Spinal cord (tissue), 9 donors: ENCODE measurements at regions not wholly inside any gene's neighbourhood (a gene's known extent, or its start where the extent isn't known, plus 50 kb on each side); places are given as distances from the start of the nearest gene placed in this dataset.
A peak's percentile ranks its signal among the peaks of the same experiment; 100 is the strongest.

ENCODE experiments used
- DNase-seq, 6 donors: peaks; one replicate each; pipeline versions ENCODE4 v3.0.0 to v3.0.0-alpha.2; 2013 to 2015; ENCODE audit warnings: low spot score in 6 of 6, low read depth in 4 of 6
- H3K27ac ChIP-seq: one replicate; pipeline ENCODE4 v1.5.1; 2013; ENCODE audit warnings: low read depth, low read length, control low read depth
- H3K27me3 ChIP-seq: one replicate; pipeline ENCODE4 v1.6.1; 2013; ENCODE audit warnings: low read length; ENCODE audit not compliant: control insufficient read depth, insufficient read depth
- H3K36me3 ChIP-seq: one replicate; pipeline ENCODE4 v1.6.1; 2013; ENCODE audit warnings: low read length; ENCODE audit not compliant: control insufficient read depth, insufficient read depth
- H3K4me1 ChIP-seq: one replicate; pipeline ENCODE4 v1.6.1; 2013; ENCODE audit warnings: low read length; ENCODE audit not compliant: control insufficient read depth, insufficient read depth
- H3K4me3 ChIP-seq: one replicate; pipeline ENCODE4 v1.5.1; 2013; ENCODE audit warnings: low read depth, low read length, control low read depth
- H3K9me3 ChIP-seq: one replicate; pipeline ENCODE4 v1.6.1; 2013; ENCODE audit warnings: low read length; ENCODE audit not compliant: control insufficient read depth, insufficient read depth
- WGBS: methylation state at CpG from one replicate; pipeline ENCODE4 v1.1.5; 2013; ENCODE audit warnings: missing lambda C conversion rate; ENCODE audit not compliant: insufficient coverage; 5-methylcytosine and 5-hydroxymethylcytosine counted together
- donor health status: healthy.

GRCh38 chr12:105547786-105548185, 217.3 kb downstream of the C12orf75 start:
- 100% methylated on average over 2 of the region's 3 CpGs for WGBS
- no peaks in the 10 kb centered on the region for H3K9me3 ChIP-seq
- no peak overlapping the region for H3K27ac ChIP-seq

GRCh38 chr12:105548626-105549025, 218.1 kb downstream of the C12orf75 start:
- Histone ChIP-seq H3K9me3 (no peaks in the 10 kb centered on the region), H3K27ac (no peak overlapping the region), H3K4me3 (no peak overlapping the region), H3K4me1 (no peaks in the 10 kb centered on the region), H3K36me3 (no peaks in the 10 kb centered on the region), H3K27me3 (no peaks in the 10 kb centered on the region)
- 91% methylated on average over 3 of the region's 3 CpGs for WGBS
- no peak for DNase-seq

More at GRCh38 chr12:105547786-105548185, 217.3 kb downstream of the C12orf75 start:
- Histone ChIP-seq H3K4me3 (no peak overlapping the region), H3K27me3 (no peaks in the 10 kb centered on the region), H3K4me1 (no peaks in the 10 kb centered on the region), H3K36me3 (no peaks in the 10 kb centered on the region)
- DNase-seq: no peak

DNA sequence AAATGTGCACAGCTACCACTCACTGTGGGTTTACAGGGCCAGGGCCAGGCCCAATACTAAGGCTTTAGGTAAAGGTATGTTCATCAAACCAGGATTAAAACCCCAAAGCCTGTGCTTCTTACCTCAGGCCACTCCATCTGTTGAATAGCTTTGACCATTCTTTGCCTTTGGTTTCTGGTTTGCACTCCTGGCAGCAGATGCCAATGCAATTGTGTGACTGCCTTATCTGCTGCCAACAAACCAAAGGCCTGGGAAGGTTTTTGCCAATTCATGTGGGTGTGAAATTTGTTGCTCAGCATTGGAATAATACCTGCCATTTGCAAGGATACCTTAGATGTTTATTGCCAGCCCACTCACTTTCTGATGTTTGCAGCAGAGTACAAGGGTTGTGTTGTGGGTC, 221.6 kb downstream of the C12orf75 start:
- no peak overlapping the region for H3K27ac ChIP-seq
- DNase-seq: peak in 2 of 6 donors; percentile 20 to 32
- H3K27me3 ChIP-seq: no peaks in the 10 kb centered on the region
- H3K9me3 ChIP-seq: no peaks in the 10 kb centered on the region
- no peaks in the 10 kb centered on the region for H3K36me3 ChIP-seq
- H3K4me1 ChIP-seq: peaks cover 4% of the 10 kb centered on the region
- H3K4me3 ChIP-seq: no peak overlapping the region

- 34% methylated on average over 2 of the region's 3 CpGs for WGBS
- no peak overlapping the region for H3K27ac ChIP-seq
These were observed 223.8 kb downstream of the C12orf75 start for GRCh38 chr12:105554223-105554678.

DNA sequence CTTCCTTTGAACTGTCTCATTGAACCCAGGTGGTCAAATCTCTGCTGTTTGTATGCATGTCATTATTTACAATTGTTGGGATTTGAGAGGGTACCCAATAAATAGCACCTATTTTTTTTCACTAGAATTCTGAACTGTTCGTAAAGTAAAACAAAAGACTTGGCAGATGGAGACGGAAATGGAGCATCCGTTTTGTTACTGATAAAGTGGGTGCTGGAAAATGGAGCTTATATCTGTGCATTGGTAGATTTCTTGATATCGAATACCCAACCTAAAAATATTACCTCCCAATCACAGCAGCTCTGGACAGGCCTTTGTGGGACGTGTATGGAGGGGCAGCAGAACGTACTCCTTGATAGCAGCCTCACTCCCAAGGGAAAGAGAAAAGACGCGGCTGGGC, 224.4 kb downstream of the C12orf75 start:
- DNase-seq: no peak
- H3K9me3 ChIP-seq: no peaks in the 10 kb centered on the region
- peaks cover 4% of the 10 kb centered on the region for H3K4me1 ChIP-seq
- no peak overlapping the region for H3K27ac ChIP-seq
- H3K4me3 ChIP-seq: no peak overlapping the region
- no peaks in the 10 kb centered on the region for H3K27me3 ChIP-seq
- no CpG with 5 or more reads among the region's 8 CpGs for WGBS
- no peaks in the 10 kb centered on the region for H3K36me3 ChIP-seq

More at GRCh38 chr12:105554223-105554678, 223.8 kb downstream of the C12orf75 start:
- H3K27me3 ChIP-seq: no peaks in the 10 kb centered on the region
- no peaks in the 10 kb centered on the region for H3K36me3 ChIP-seq
- no peaks in the 10 kb centered on the region for H3K9me3 ChIP-seq
- peak in 1 of 6 donors; percentile 32 for DNase-seq
- no peak overlapping the region for H3K4me3 ChIP-seq
- peaks cover 4% of the 10 kb centered on the region for H3K4me1 ChIP-seq

DNA sequence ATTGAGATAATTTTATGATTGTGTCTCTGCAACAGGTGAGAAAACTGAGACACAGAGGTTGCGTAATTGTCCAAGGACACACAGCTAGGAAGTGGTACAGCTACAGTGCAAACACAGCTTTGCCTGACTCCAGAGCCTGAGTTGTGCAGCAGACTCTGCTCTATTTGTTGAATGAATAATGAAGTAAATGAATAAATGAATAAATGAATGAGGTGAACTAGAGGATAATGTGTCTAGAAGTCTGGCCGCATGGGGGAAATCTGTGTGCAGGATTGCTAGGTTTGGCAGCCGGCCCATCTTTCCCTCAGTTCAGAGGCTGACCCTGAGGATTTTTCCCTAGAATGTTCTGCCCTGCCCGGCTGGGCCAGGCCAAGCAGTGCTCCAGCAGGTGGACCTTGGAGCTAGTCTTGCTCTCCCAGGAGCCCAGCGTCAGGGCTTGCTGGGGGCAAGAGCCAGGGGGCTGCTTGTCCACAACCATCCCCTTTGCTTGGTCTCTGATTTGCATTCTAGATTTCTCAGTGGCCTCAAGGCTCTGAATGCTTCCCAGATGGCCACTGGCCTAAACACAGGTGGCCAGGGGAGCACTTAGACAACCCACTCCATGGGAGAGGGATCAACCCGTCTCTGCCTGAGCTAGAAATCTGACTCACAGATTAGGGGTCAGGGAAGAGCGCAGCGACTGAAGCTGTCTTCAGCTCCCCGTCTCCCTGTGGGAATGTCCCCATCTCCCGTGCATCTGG, 225.2 kb downstream of the C12orf75 start:
- no peaks in the 10 kb centered on the region for H3K36me3 ChIP-seq
- H3K4me1 ChIP-seq: peaks cover 4% of the 10 kb centered on the region
- peak in 1 of 6 donors; percentile 18 for DNase-seq
- 66% methylated on average over 10 of the region's 10 CpGs for WGBS
- no peaks in the 10 kb centered on the region for H3K27me3 ChIP-seq
- no peak overlapping the region for H3K27ac ChIP-seq
- no peak overlapping the region for H3K4me3 ChIP-seq
- no peaks in the 10 kb centered on the region for H3K9me3 ChIP-seq

GRCh38 chr12:105559310-105559709, 228.8 kb downstream of the C12orf75 start:
- H3K27me3 ChIP-seq: no peaks in the 10 kb centered on the region
- no peak overlapping the region for H3K4me3 ChIP-seq
- peaks cover 14% of the 10 kb centered on the region for H3K4me1 ChIP-seq
- H3K9me3 ChIP-seq: no peaks in the 10 kb centered on the region
- no peaks in the 10 kb centered on the region for H3K36me3 ChIP-seq
- no peak overlapping the region for H3K27ac ChIP-seq
- WGBS: 94% methylated on average over 6 of the region's 6 CpGs
- DNase-seq: no peak

DNA sequence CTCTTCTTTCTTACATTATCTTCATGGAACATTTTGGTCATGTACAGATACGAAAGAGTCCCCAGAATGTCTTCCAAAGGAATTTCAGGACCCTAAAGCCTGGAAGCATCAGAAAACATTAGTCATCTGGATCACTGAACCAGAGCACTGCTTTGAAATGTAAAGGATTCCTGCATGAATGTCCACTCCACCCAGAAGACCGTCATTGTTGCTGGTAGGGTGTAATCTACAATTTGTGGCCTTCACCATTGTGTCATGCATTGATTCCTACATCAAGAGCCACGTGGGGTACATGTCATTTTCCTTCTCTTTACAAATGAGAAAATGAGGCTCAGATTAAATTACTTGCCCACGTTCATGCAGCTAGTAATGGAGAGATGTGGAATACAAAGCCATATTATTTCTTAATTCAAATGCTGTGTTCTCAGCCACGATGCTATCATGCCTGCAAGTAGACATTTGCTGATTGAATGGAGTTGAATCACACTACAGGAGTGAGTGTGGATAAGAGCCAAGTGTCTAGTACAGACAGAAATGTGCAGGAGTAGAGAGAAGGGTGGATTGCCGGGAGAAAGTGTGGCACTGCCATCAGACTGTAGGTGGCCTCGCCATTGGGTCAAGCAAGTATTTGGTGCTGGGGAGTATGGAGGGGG, 231.2 kb downstream of the C12orf75 start:
- Histone ChIP-seq H3K36me3 (no peaks in the 10 kb centered on the region), H3K27me3 (no peaks in the 10 kb centered on the region), H3K9me3 (no peaks in the 10 kb centered on the region), H3K4me3 (no peak overlapping the region), H3K27ac (no peak overlapping the region), H3K4me1 (peaks cover 10% of the 10 kb centered on the region)
- WGBS: 48% methylated on average over 4 of the region's 7 CpGs
- DNase-seq: peak in 2 of 6 donors; percentile 45 to 67

DNA sequence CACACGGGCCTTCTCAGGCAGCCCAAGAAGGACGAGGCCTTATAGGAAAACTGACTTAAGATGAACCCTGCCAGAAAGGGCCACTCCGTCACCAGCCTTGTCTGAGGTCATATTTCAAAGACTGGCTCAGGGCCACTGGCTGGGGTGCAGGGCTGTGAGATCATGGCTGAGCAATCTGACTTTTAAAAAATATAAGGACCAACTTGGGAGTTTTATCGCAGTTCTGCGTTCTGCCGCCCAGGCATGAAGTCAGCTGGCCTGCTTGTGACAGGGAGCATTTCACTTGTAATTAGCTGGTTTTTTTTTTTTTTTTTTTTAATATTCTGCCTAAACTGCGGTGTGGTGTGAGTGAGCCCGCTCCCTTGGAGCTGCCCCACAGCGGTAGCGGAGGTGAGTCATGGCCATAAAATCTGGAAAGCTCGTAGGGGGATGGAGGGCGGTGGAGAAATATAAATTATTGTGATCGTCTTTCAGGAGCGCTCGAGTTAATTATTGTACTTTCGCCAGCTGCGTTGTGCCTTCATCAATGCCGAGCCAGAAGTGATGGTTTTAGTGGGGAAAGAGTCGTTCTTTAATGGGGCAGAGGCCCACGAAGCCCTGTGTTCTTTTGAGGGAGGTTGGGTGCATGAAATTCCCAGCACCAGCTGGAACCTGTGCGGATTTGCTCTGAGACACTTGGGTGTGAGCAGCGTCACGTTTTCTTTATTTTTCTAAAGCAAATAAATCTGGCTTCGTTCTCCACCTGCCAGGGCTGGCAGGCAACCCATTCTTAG, 231.9 kb downstream of the C12orf75 start:
- Histone ChIP-seq H3K36me3 (no peaks in the 10 kb centered on the region), H3K4me3 (no peak overlapping the region), H3K9me3 (no peaks in the 10 kb centered on the region), H3K27me3 (no peaks in the 10 kb centered on the region), H3K27ac (no peak overlapping the region), H3K4me1 (peaks cover 10% of the 10 kb centered on the region)
- DNase-seq: peak in 2 of 6 donors; percentile 54 to 62
- 35% methylated on average over 20 of the region's 24 CpGs for WGBS
